Activated CD8-positive, alpha-beta memory T cell treated with anti-CD3 and anti-CD28 coated beads for 24 hours (primary cell): ENCODE measurements at regions not wholly inside any gene's neighbourhood (a gene's known extent, or its start where the extent isn't known, plus 50 kb on each side); places are given as distances from the start of the nearest gene placed in this dataset.
"Not testable (repeated sequence)": the region's sequence is repeated elsewhere in the genome, so short reads cannot be mapped to it uniquely, and the experiment has no call there.

Source experiments
- DNase-seq: peaks from one replicate; pipeline ENCODE4 v3.0.0-alpha.2; 2020

DNA sequence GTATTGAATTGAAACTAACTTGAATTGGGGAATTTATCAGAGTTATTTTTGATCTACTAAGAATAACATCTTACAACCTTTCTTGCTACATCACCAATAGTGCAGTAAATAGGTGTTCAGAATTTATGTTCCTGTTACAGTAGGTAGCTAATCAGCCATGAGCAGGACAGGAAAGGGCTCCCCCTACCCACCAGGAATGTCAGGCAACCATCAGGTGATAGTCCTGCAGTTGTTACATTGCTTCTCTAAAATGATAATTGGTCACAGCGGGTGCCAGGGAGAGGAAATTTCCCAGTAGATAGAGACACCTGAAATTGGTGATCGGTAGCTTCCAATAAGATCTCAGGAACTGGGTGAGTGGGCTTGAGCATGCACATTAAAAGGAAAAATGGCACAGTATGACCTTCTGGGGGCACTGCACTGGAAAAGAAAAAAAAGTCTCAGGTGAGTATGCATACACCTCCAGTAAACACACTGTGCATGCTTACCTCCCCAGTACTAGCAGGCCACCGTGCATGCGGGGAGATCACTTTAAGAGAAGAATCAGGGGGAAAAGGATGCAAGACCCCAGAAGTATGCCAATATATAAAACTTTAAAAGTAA, 1092.0 kb upstream of the LRRTM1 start:
- no peak for DNase-seq

DNA sequence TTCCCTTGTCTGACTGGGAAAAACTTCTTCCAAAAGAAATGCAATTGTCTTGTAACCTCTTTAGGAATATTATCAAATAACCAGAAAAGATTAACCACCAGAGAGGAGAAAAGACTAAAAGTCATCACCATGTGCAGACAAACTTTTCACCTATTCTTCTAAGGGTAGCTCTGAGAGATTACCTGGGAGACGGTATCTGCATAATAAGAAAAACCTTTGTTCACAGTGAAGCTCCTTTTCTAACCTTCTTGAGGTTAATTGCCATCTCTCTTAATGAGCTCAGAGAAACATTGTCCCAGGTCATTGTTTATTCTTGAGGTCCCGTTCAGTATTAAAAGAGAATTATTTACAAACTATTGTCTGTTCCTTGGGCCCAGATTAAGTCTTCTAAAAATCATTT, 1091.2 kb upstream of the LRRTM1 start:
- no peak for DNase-seq

DNA sequence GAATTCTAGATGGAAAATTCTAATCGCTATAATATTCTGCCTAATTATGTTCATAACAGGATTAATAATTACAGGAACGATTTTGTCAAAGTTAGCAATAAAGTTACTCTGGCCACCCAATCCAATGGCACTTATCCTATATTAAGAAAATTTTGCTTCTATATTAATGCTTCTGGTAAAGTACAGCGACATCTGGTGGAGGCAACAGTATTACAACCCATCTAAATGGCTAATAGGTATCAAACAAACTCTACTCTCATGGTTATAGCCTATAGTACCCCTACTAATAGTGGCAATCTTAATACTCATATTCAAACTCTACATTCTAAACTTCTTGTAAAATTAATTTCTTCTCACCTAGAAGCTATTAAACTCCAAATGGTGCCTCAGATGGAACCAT, 1084.7 kb upstream of the LRRTM1 start:
- DNase-seq = no peak

DNA sequence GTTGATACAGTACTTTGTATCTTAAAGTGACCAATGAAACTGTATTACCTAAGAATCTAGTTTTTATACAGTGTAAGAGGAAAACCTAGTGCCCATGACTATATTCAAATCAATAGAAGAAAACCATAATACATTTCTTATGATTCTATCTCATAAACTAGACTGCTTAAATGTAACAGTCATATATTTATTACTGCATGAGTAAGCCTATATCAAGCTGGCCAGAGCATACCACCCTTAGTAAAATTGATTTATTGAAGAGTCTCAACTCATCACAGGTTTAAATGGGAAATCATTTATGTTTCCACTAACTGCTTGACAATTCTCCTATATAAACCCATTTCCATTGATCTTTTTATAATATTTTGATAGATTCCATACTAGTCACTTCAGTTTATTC, 1059.2 kb upstream of the LRRTM1 start:
- no peak for DNase-seq

DNA sequence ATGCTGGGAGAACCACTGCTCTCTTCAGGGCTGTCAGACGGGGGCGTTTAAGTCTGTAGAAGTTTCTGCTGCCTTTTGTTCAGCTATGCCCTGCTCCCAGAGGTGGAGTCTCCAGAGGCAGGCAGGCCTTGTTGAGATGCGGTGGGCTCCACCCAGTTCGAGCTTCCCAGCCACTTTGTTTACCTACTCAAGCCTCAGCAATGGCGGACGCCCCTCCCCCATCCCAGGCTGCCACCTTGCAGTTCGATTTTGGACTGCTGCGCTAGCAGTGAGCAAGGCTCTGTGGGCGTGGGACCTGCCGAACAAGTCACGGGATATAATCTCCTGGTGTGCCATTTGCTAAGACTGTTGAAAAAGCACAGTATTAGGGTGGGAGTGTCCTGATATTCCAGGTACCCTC, 1057.9 kb upstream of the LRRTM1 start:
- not testable (repeated sequence) for DNase-seq

DNA sequence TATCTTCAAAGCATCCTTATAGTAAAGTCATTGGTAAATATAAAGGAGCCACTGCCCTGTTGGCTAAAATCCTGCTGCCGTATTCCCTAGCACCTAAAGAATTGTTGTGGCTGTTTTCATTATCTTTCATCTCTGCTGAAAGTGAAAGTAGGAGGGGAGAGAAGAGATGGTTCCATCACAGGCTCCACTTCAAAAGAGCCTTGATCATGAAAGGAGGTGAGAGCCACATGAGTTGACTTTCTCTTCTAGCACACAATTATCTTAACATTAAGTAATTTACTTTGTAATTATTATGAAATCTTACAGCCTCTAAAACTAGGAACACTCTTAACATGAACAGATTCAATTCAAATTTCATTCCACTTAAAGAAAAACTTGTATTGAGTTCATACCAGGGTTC, 1050.9 kb upstream of the LRRTM1 start:
- no peak for DNase-seq

DNA sequence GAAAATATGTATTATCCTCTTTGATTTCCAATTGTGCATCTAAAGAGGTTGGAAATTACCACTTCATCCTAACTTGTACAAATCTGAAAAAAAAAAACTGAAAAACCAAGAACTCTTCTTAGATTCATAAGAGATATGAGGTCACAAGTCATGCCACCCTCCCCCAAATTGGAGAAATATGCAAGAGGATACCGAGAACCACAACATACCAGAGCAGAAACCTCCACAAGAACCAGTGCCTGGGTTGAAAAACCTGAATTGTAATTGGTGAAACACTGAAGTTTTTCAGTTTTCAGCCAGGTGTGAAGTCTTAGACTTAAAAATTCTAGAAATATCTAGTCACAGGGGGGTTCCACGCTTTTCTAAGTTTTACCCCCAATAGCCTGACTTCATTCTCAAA, 1029.5 kb upstream of the LRRTM1 start:
- no peak for DNase-seq

DNA sequence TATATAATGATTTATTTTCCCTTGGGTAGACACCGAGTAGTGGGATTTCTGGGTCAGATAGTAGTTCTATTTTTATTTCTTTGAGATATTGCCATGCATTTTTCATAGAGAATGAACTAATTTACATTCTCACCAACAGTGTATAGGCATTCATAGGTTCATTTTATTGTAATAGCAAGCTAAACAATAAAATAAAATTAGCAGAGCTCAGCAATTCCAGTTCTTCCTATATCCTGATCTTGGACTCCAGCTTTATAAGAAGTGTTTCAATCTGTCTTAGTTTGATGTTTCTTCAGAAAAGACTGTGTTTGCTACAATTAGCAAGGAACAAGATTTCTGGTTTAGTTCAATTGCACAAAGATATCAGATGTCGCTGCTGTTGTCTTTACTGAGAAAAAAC, 1024.4 kb upstream of the LRRTM1 start:
- DNase-seq = no peak

DNA sequence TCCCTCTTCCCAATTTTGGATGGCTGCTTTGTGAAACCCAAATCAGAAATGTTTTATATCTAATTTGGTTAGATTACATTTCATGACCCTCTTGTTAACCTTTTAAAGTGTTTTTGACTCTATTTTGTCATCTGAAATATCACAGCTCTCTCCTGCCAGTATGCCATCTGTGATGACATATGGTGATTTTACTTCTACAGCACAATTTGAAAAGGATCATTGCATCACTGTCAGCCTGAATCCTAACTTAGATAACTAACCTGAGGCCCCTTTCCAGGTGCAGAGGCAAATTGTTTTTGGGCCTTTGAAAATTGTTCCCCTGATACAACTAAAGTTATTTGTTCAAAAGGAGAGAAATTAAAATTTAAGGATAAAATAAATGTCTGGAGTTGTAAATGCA, 1023.4 kb upstream of the LRRTM1 start:
- DNase-seq = no peak

DNA sequence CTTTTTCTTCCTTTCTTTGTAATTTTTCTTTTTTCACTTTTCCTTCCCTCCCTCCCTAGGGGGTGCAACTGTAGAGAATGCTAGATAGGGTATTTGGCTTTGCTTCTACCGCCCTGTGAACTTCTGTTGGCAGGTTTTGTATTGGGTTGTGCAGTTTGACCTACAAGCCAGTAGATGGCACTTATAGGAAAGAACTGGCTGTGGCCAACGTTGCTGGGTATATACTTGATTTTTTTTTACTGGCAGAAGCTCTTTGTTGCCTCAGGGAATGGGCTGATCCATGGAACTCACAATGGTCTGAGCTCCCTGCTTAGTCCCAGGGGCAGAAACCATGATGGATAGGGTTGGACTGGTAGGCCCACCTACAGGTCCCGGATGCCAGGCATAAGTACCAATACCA, 1019.5 kb upstream of the LRRTM1 start:
- DNase-seq = no peak

DNA sequence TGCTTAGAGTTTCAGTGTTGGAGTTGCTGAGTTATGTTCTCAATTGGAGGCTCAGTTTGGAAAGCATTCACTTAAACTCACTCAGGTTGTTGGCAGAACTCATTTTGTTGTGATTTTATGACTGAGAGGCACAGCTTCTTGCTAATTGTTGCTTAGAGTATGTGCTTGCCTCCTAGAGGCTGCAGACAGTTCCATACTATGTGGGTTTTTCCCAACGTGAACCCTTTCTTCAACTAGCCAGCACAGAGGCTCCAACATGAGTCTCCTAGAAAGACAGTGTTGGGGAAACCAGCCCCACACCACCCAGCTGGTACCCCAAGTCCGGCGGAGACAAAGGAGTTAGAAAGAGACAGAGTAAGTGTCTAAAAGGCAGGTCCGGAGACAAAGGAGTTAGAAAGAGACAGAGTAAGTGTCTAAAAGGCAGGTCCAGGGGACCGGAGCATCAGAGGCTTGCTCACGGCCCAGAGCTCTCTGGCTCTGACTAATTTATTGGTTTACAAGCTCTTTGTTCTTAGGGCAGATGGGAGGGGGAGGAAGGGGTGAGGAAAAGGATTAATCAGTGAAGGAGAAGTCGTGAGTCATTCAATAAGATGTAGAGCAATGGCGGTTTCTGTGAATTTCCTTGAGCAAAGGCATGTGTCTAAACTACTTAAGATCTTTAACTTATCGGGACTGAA, 999.7 kb upstream of the LRRTM1 start:
- no peak for DNase-seq

DNA sequence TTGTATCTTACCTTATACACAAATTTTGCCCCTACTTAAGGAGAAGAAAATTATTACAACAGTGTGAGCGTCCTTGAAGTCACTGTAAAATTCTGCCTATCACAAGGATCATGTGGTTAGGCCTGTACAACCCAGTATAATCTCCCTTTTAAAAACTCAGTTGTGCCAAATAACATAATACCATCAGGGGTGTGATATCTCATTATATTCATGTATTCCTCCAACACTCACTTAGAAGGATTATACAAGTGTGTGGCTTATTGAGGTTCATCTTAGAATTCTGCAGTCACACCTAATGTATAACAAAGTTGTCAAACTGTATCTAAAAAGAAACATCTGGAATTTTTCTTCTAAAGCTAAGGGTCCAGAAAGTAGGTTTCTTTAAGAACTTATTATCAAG, 998.8 kb upstream of the LRRTM1 start:
- DNase-seq = no peak

DNA sequence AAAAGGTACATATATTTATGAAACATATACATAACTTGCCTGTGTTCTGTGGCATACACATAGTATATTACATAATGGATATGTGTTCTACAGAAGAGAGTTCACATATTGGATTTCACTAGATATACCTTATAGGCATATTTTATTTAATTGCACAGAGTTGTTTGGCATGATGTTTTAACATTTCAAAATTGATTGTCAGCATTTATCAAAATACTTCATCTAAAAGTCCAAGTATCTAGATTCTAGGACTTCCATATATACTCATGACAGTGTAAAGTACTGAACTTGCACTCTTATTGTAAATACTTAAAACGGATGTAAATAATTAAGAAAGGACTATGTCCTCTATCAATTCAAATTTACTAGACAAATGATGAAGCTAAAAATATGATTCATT, 995.3 kb upstream of the LRRTM1 start:
- DNase-seq = no peak

DNA sequence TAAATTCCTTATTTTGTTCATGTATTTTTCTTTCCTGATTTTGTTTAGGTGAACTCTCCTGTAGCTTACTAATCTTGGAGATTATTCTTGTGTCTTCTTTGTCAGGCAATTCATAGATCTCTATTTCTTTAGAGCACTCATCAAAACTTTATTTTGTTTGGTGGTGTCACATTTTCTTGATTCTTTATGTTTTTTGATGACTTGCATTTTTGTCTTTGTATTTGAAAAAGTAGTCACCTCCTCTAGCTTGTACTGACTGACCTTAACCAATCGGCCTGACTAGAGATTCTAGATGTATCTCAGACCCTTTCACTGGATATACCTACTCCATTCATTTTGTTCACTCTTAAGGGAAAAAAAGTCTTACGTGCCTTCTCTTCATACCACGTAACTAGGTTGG, 986.3 kb upstream of the LRRTM1 start:
- DNase-seq = no peak

DNA sequence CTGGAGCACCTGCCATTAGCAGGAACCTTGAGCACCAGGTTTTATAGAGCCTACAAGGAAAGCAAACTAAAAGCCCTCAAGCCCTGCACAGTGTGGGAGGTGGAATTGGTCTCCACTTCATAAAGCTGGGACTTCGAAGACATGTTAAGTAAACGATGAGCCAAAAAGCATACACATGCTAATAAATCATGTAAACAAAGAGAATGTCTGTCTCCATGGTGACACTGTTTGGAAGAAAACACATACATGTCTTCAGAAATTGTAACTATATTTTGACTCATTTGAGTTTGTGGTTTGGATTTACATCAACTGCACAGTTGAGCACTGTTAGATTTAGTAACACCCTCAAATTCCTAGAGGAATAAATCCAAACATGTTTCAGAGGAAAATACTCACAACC, 978.5 kb upstream of the LRRTM1 start:
- no peak for DNase-seq

DNA sequence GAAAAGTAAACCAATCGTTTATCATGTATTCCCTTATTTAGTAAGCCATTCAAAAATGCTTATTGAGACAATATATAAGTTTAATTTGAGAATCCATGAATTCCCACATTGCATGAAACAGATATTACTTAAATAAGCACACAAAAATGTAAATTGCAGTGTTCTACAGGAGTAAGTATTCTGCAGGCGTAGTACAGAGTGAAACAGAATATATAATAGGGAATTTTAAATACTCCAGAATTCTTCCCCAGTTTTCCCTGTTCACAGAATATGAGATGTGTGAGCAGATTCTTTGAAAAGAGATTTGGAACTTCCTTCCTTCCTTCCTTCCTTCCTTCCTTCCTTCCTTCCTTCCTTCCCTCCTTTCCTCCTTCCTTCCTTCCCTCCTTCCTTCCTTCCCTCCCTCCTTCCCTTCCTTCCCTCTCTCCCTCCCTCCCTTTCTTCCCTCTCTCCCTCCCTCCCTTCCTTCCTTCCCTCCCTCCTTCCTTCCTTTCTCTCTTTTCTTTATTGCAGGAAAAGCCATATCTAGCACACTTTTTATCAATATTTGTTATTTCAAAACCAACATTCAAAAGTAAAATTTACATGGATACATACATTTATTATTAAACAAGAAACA, 977.7 kb upstream of the LRRTM1 start:
- DNase-seq = no peak

DNA sequence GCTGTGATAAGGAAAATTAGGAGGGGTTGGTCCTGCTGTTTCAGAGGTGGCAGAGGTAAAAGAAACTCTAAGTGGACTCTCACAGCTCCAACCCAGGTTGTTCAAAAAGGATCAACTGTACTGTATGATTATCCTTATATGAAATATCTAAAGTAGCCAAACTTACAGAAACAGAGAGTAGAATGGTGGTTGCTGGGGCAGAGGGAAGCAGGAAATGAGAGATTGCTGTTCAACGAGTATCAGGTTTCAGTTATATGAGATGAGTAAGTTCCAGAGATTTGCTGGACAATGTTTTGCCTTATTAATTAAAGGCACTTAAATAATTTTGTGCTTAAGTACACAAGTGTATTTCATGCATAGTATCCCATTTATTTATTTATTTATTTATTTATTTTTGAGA, 972.0 kb upstream of the LRRTM1 start:
- DNase-seq = no peak

DNA sequence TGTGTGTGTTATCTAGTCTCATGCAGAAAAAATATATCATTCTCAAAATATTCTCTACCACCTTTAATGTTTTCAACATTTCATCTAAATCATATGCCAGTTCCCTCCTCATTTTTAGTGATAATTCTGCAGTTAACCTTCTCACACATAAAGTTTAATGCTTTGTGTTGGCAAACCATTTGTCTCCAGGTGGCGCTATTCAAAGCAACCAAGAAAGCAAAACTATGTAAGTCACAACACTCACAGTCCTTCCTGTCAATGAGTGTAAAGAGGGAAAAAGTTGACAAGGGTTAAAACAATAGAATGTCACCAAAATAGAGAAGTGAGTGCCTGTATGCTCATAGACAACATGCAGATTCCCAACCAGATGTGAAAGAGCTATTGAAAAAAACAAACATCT, 961.6 kb upstream of the LRRTM1 start:
- DNase-seq = no peak

DNA sequence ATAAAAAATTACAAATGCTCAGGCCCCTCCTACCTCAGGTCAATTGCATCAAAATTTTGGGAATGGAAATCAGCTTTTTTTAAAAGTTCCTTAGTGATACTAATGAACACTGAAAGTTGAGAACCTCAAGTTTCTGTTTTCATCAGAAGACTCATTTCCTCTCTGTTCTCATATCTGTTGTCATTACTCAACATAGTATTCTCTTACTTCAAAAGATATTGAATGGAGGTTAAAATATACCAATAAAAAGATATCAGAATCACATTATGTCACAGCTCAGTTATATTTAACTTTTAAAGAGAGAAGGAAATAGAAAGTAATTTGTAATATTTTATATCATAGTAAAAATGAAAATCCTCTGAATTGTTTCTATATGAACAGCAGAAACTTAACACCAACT, 959.4 kb upstream of the LRRTM1 start:
- no peak for DNase-seq

DNA sequence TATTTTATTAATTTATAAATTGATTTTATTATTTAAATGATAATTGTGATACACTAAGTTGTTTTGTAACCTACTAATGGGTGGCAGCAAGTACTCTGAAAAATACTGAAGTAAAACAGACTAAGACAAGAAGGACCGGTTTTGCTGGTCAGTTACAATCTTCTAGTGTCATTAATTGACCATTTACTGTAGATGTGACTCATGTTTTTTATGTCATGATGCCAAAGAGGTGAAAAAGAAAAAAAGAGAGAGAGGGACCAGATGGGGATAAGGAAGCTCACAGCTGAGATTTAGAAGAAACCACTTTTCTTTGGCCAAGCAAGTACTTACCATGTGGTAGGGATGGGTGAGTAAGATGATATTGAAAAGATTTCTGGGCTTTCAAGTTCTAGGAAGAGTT, 955.8 kb upstream of the LRRTM1 start:
- no peak for DNase-seq

DNA sequence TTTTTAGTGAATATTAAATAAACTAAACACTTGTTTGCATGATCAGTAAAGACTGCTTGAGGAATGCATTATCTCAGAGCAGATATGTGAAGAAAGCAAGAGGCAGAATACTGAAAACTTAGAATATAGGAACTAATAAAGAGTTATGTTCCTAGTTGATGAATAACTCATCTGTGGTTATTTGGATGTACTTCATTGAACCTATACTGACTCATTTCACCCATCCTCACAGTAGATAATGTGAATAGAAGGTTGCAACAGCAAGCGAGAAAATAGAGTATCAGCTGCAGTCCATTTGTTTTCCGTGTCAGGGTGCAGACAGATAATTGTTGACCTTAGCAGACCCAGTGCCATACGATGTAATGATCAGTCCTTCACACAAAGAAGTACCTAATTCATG, 945.7 kb upstream of the LRRTM1 start:
- no peak for DNase-seq

DNA sequence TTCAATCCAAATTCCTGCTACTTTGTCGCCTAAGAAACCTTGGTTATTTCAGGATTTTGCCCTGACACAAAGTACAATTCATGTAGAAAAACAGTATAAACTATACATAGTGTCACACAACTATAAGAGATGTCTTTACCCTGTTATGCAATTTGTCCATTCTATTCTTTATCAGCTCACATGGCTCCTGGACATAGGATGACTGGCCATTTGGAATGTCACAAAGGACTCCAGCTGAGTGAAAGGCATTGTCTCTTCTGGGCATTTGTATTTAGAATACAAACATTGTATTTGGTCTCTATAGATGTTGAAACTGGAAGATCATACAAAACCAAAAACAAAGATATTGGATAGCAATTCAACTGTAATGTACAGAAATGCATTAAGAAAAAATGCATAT, 944.6 kb upstream of the LRRTM1 start:
- no peak for DNase-seq

DNA sequence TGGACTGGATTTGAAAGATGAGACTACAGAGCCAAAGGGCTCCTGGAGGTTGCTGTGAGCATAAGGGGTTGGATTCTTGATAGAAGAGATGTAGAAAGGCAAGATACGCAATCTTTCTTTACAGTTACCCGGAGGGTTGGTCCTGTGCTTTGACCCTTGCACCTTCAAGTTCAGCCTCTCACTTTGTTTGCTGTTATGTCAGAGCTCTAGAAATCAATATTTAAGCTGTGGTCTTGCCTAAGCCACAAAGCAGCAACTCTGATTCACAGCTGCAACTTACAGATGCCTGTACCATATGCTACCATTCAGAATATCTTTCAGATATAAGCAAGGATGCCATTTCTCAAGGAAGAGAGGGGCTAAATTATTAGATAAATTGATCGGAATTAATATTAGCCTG, 943.1 kb upstream of the LRRTM1 start:
- no peak for DNase-seq

DNA sequence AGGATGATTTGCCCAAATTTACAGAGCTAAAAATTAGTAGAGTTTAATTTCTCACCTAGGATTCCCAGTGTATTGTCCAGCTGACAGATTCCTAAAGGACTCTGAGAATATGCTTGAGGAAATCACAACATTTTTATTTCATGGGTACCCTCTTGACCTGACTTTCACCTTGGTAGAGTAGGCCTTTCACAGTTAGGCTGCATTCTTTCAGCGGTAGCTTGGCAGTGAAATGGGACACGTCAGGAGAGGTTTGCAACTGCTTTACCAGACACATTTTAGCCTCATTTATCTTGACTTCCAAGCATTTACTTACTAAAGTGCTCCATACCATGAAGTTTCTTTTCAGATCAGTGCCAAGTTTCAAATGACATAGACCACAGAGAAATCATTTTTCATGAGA, 937.9 kb upstream of the LRRTM1 start:
- DNase-seq = no peak

DNA sequence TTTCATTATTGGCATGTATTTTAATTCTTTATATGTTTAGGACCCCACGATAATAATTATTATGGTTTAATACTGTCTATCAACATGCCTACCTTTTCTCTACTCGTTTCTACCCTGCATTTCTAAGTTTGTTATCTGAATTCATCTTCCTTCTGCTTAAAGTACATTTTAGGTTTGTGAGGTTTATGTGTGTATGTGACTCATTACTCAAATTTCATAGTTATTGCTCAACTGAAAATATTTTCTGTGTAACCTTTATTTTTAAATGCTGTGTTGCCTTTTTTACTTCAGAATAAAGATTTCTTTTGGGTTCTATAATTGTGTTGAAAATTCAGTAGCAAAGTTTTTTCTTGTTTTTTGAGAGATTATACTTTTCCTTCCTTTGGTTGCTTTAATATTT, 933.9 kb upstream of the LRRTM1 start:
- no peak for DNase-seq
